Sigmoid colon (tissue), 6 donors: ENCODE measurements at regions not wholly inside any gene's neighbourhood (a gene's known extent, or its start where the extent isn't known, plus 50 kb on each side); places are given as distances from the start of the nearest gene placed in this dataset.
"Not testable (repeated sequence)": the region's sequence is repeated elsewhere in the genome, so short reads cannot be mapped to it uniquely, and the experiment has no call there.

Experiments
- DNase-seq: peaks from one replicate; pipeline ENCODE4 v3.0.0-alpha.2; 2019
- H3K27ac ChIP-seq, 4 donors: fragments of 200-600 bp; sonication (generic); one replicate each; pipeline ENCODE4 v1.5.1; 2016 to 2019; ENCODE audit warnings: mild to moderate bottlenecking in 1 of 4
- H3K27me3 ChIP-seq, 3 donors: fragments of 200-600 bp; sonication (generic); one replicate each; pipeline ENCODE4 v1.5.1; 2019; ENCODE audit warnings: mild to moderate bottlenecking in 1 of 3
- H3K36me3 ChIP-seq, 4 donors: fragments of 200-600 bp; sonication (generic); one replicate each; pipeline ENCODE4 v1.5.1; 2016 to 2019
- H3K4me1 ChIP-seq, 4 donors: fragments of 200-600 bp; sonication (generic); one replicate each; pipeline ENCODE4 v1.5.1; 2017 to 2019
- H3K4me3 ChIP-seq, 4 donors: fragments of 200-600 bp; sonication (generic); one replicate each; pipeline ENCODE4 v1.5.1; 2017 to 2019; ENCODE audit warnings: mild to moderate bottlenecking in 2 of 4, moderate library complexity in 1 of 4
- H3K9me3 ChIP-seq, 4 donors: fragments of 200-600 bp in 3 of 4; sonication (generic) in 3 of 4; one replicate each; pipeline versions ENCODE4 v1.5.1 to v1.6.1; 2013 to 2019
- CTCF ChIP-seq, 4 experiments: fragments of 450-650 bp in 3 of 4; fragments of 200-600 bp in 1 of 4; IDR thresholded peaks; one replicate each; pipeline ENCODE4 v1.5.1; 2016 to 2019; ENCODE audit warnings: antibody characterized with exemption in 4 of 4, mild to moderate bottlenecking in 3 of 4, moderate library complexity in 2 of 4
- EP300 ChIP-seq, 4 donors: sonication (generic); formaldehyde crosslinking; IDR thresholded peaks; one replicate each; pipeline ENCODE4 v1.6.1; 2017; ENCODE audit warnings: antibody characterized with exemption in 4 of 4
- POLR2A ChIP-seq, 2 donors: fragments of 450-650 bp; IDR thresholded peaks; one replicate each; pipeline ENCODE4 v1.6.1; 2016; ENCODE audit warnings: antibody characterized with exemption in 2 of 2, mild to moderate bottlenecking in 2 of 2, moderate library complexity in 2 of 2
- POLR2AphosphoS5 ChIP-seq, 4 donors: sonication (generic); formaldehyde crosslinking; IDR thresholded peaks; one replicate each; pipeline ENCODE4 v1.6.1; 2017; ENCODE audit warnings: antibody characterized with exemption in 4 of 4
- WGBS, 2 donors: extraction: QIAGEN DNeasy Blood & Tissue Kit; methylation state at CpG; one replicate each; pipeline ENCODE4 v1.1.7; 2013; 5-methylcytosine and 5-hydroxymethylcytosine counted together
- intact Hi-C: fragments of 100-400 bp; cut with DNase I; formaldehyde crosslinking; loops from one replicate; pipeline ENCODE4 v1.15.1; 2023
- donor health status: healthy with polysubstance abuse.
- donor health status: healthy.

- DNase-seq, result no peak
- Histone ChIP-seq H3K36me3 (no peaks in the 10 kb centered on the region), H3K27me3 (no peaks in the 10 kb centered on the region), H3K4me3 (no peak overlapping the region), H3K4me1 (no peaks in the 10 kb centered on the region), H3K27ac (no peak overlapping the region), H3K9me3 (no peaks in the 10 kb centered on the region)
- TF ChIP-seq EP300 (IDR thresholded peaks at IDR 0.05) (no peak), POLR2A (IDR thresholded peaks at IDR 0.05) (no peak), POLR2AphosphoS5 (IDR thresholded peaks at IDR 0.05) (no peak), CTCF (IDR thresholded peaks at IDR 0.05) (no peak)
- intact Hi-C loops, result no loop called here
Observed at GRCh38 chr9:25461416-25461815, 216.8 kb downstream of the TUSC1 start.

GRCh38 chr9:25453875-25454274 lies 224.4 kb downstream of the TUSC1 start:
- Histone ChIP-seq H3K27me3 (no peaks in the 10 kb centered on the region), H3K4me1 (no peaks in the 10 kb centered on the region), H3K9me3 (no peaks in the 10 kb centered on the region), H3K4me3 (no peak overlapping the region), H3K27ac (no peak overlapping the region), H3K36me3 (no peaks in the 10 kb centered on the region)
- 12 to 54% methylated on average over 2 of the region's 2 CpGs for WGBS, 2 donors
- intact Hi-C loops, result no loop called here
- TF ChIP-seq POLR2A (IDR thresholded peaks at IDR 0.05), result no peak
- TF ChIP-seq EP300 (IDR thresholded peaks at IDR 0.05), result no peak
- no peak for TF ChIP-seq CTCF (IDR thresholded peaks at IDR 0.05)
- no peak for TF ChIP-seq POLR2AphosphoS5 (IDR thresholded peaks at IDR 0.05)
- no peak for DNase-seq

GRCh38 chr9:25449503-25449902 lies 228.7 kb downstream of the TUSC1 start:
- WGBS, 2 donors, result 69 to 79% methylated on average over 3 of the region's 3 CpGs
- DNase-seq, result no peak

GRCh38 chr9:25445721-25446120 lies 232.5 kb downstream of the TUSC1 start:
- DNase-seq, H3K27me3 ChIP-seq, H3K27ac ChIP-seq, intact Hi-C loops, H3K9me3 ChIP-seq, H3K4me3 ChIP-seq, H3K4me1 ChIP-seq, H3K36me3 ChIP-seq: not testable (repeated sequence)
- WGBS, 2 donors, result 93 to 95% methylated on average over 13 of the region's 13 CpGs

More at GRCh38 chr9:25449503-25449902, 228.7 kb downstream of the TUSC1 start:
- Histone ChIP-seq H3K4me1 (no peaks in the 10 kb centered on the region), H3K36me3 (no peaks in the 10 kb centered on the region), H3K27ac (no peak overlapping the region), H3K4me3 (no peak overlapping the region), H3K9me3 (no peaks in the 10 kb centered on the region), H3K27me3 (no peaks in the 10 kb centered on the region)
- intact Hi-C loops, result no loop called here
- TF ChIP-seq POLR2AphosphoS5 (IDR thresholded peaks at IDR 0.05), result no peak
- no peak for TF ChIP-seq EP300 (IDR thresholded peaks at IDR 0.05)
- TF ChIP-seq CTCF (IDR thresholded peaks at IDR 0.05), result no peak
- TF ChIP-seq POLR2A (IDR thresholded peaks at IDR 0.05), result no peak

- Histone ChIP-seq H3K4me3 (no peak overlapping the region), H3K4me1 (no peaks in the 10 kb centered on the region), H3K9me3 (no peaks in the 10 kb centered on the region), H3K36me3 (no peaks in the 10 kb centered on the region), H3K27me3 (no peaks in the 10 kb centered on the region), H3K27ac (no peak overlapping the region)
- no peak for DNase-seq
- TF ChIP-seq CTCF (IDR thresholded peaks at IDR 0.05), result no peak
- no peak for TF ChIP-seq EP300 (IDR thresholded peaks at IDR 0.05)
- TF ChIP-seq POLR2A (IDR thresholded peaks at IDR 0.05), result no peak
- TF ChIP-seq POLR2AphosphoS5 (IDR thresholded peaks at IDR 0.05), result no peak
- 6 to 50% methylated on average over 4 of the region's 4 CpGs for WGBS, 2 donors
- intact Hi-C loops, result no loop called here
Observed at GRCh38 chr9:25442526-25442925, 235.7 kb downstream of the TUSC1 start.
